GM12878 (cell line): ENCODE measurements at regions not wholly inside any gene's neighbourhood (a gene's known extent, or its start where the extent isn't known, plus 50 kb on each side); places are given as distances from the start of the nearest gene placed in this dataset.

Experiments used
- ASH2L ChIP-seq: fragments of 300-600, 200-600 bp; sonication (generic); IDR thresholded peaks from 2 replicates; pipeline ENCODE4 v1.6.1; 2017; ENCODE audit warnings: low read depth, mild to moderate bottlenecking, borderline replicate concordance
- CEBPB ChIP-seq, 2 experiments: fragments of 150-350 bp in 1 of 2; IDR thresholded peaks; 2 replicates each; pipeline ENCODE4 v1.6.1; 2012 to 2014; ENCODE audit warnings: low read depth in 2 of 2, low read length in 2 of 2, borderline replicate concordance in 1 of 2, inconsistent platforms in 1 of 2
- CEBPZ ChIP-seq: fragments of 150-350 bp; IDR thresholded peaks from 2 replicates; pipeline ENCODE4 v1.6.1; 2016; ENCODE audit warnings: low read depth, low read length
- CHD4 ChIP-seq: fragments of 200-600 bp; sonication (generic); IDR thresholded peaks from 2 replicates; pipeline ENCODE4 v1.6.1; 2016; ENCODE audit warnings: mild to moderate bottlenecking
- E2F8 ChIP-seq: fragments of 450-650 bp; IDR thresholded peaks from 2 replicates; pipeline ENCODE4 v1.6.1; 2018; ENCODE audit warnings: mild to moderate bottlenecking, low read depth, moderate library complexity; ENCODE audit not compliant: partially characterized antibody
- ELK1 ChIP-seq: IDR thresholded peaks from 2 replicates; pipeline ENCODE4 v1.6.1; 2012; ENCODE audit warnings: low read depth, low read length, improper control_type of control experiment
- HDGF ChIP-seq: fragments of 450-650 bp; IDR thresholded peaks from 2 replicates; pipeline ENCODE4 v1.6.1; 2016; ENCODE audit warnings: antibody characterized with exemption
- IKZF1 ChIP-seq: fragments of 450-650 bp; conservative IDR thresholded peaks from 2 replicates; pipeline ENCODE4 v1.6.1; 2017; ENCODE audit warnings: antibody characterized with exemption, mild to moderate bottlenecking
- LARP7 ChIP-seq: fragments of 450-650 bp; IDR thresholded peaks from 2 replicates; pipeline ENCODE4 v1.6.1; 2017; ENCODE audit warnings: mild to moderate bottlenecking
- MEF2B ChIP-seq: fragments of 450-650 bp; IDR thresholded peaks from 2 replicates; pipeline ENCODE4 v1.6.1; 2018; ENCODE audit warnings: mild to moderate bottlenecking, moderate library complexity; ENCODE audit not compliant: partially characterized antibody, poor library complexity, severe bottlenecking
- MXI1 ChIP-seq: fragments of 150-350 bp; IDR thresholded peaks from 2 replicates; pipeline ENCODE4 v1.6.1; 2011; ENCODE audit warnings: low read depth, mild to moderate bottlenecking, inconsistent platforms, low read length, improper control_type of control experiment
- NFIC ChIP-seq: IDR thresholded peaks from 2 replicates; pipeline ENCODE4 v1.6.1; 2012; ENCODE audit warnings: low read depth, mild to moderate bottlenecking, inconsistent platforms, low read length, moderate library complexity
- NKRF ChIP-seq: fragments of 450-650 bp; conservative IDR thresholded peaks from 2 replicates; pipeline ENCODE4 v1.6.1; 2017; ENCODE audit warnings: mild to moderate bottlenecking, moderate library complexity
- NR2C1 ChIP-seq: fragments of 450-650 bp; IDR thresholded peaks from 2 replicates; pipeline ENCODE4 v1.6.1; 2017; ENCODE audit warnings: antibody characterized with exemption, mild to moderate bottlenecking, moderate library complexity
- NR2F1 ChIP-seq: fragments of 450-650 bp; conservative IDR thresholded peaks from 2 replicates; pipeline ENCODE4 v1.6.1; 2017; ENCODE audit warnings: mild to moderate bottlenecking
- SKIL ChIP-seq: fragments of 450-650 bp; IDR thresholded peaks from 2 replicates; pipeline ENCODE4 v1.6.1; 2017; ENCODE audit warnings: mild to moderate bottlenecking, low read depth, inconsistent platforms; ENCODE audit not compliant: poor library complexity, severe bottlenecking
- SREBF1 ChIP-seq: IDR thresholded peaks from 2 replicates; pipeline ENCODE4 v1.6.1; 2012; ENCODE audit warnings: mild to moderate bottlenecking, low read length
- SREBF2 ChIP-seq: IDR thresholded peaks from 2 replicates; pipeline ENCODE4 v1.6.1; 2012; ENCODE audit warnings: mild to moderate bottlenecking, low read length
- ZNF217 ChIP-seq: fragments of 450-650 bp; IDR thresholded peaks from 2 replicates; pipeline ENCODE4 v1.6.1; 2017; ENCODE audit warnings: antibody characterized with exemption, mild to moderate bottlenecking
- ZSCAN29 ChIP-seq: fragments of 450-650 bp; IDR thresholded peaks from 2 replicates; pipeline ENCODE4 v1.6.1; 2017; ENCODE audit warnings: mild to moderate bottlenecking, moderate library complexity

- no peak for TF ChIP-seq NKRF
- TF ChIP-seq CEBPB (IDR thresholded peaks at IDR 0.05; ENCODE audit: borderline replicate concordance in 1 of 2, low read depth in 2 of 2, low read length in 2 of 2), result 0 out of 4 replicates have a peak, but pooled peaks of 1 of the 2 experiments have one; percentile 21
- TF ChIP-seq E2F8, result no peak
- no peak for TF ChIP-seq SREBF1
- no peak for TF ChIP-seq CHD4
- no peak for TF ChIP-seq SKIL
- TF ChIP-seq ZSCAN29, result no peak
- TF ChIP-seq NFIC, result peak; percentile 81; the same call in 1 of the 2 replicates
- TF ChIP-seq CEBPZ, result no peak
- TF ChIP-seq LARP7, result no peak
- no peak for TF ChIP-seq NR2F1
- TF ChIP-seq ZNF217, result no peak
- TF ChIP-seq SREBF2, result no peak
- no peak for TF ChIP-seq ASH2L
- no peak for TF ChIP-seq MEF2B
- no peak for TF ChIP-seq HDGF
- 0 out of 2 replicates have a peak, but pooled peaks have one; percentile 19 for TF ChIP-seq IKZF1
- no peak for TF ChIP-seq NR2C1
- no peak for TF ChIP-seq MXI1
- TF ChIP-seq ELK1, result no peak
Measured at GRCh38 chr12:89225808-89226411, 126.4 kb downstream of the DUSP6 start (continued).
